Naive thymus-derived CD8-positive, alpha-beta T cell (primary cell): ENCODE measurements at regions not wholly inside any gene's neighbourhood (a gene's known extent, or its start where the extent isn't known, plus 50 kb on each side); places are given as distances from the start of the nearest gene placed in this dataset.

ENCODE experiments used
- ATAC-seq, 2 donors: fragments of 150-1000 bp; cut with Tn5 transposase in 1 of 2; sonication (Bioruptor Pico), chemical (Tn5 transposase) in 1 of 2; 1 replicate in 1 of 2; 2 replicates in 1 of 2; pipeline ENCODE4 v1.10.0; 2021; ENCODE audit warnings: mild to moderate bottlenecking in 2 of 2, moderate library complexity in 2 of 2
- POLR2A ChIA-PET: fragments of 350-600 bp; sonication (Branson Sonifier 250); formaldehyde crosslinking; loops from one replicate; lab custom pipeline; 2021; ENCODE audit warnings: antibody characterized with exemption; lab: Charles Lee
- DNase-seq, 10 donors: peaks; one replicate each; pipeline versions ENCODE4 v3.0.0 to v3.0.0-alpha.2; 2020 to 2022
- H3K27ac Mint-ChIP-seq, 10 donors: one replicate each; pipeline ENCODE4 v1.8.0; 2020 to 2022; ENCODE audit warnings: mild to moderate bottlenecking in 10 of 10, mixed read lengths in 10 of 10, moderate library complexity in 4 of 10, inconsistent platforms in 1 of 10
- H3K27me3 Mint-ChIP-seq, 5 donors: one replicate each; pipeline ENCODE4 v1.8.0; 2021 to 2022; ENCODE audit warnings: mixed read lengths in 5 of 5
- H3K36me3 Mint-ChIP-seq, 3 donors: one replicate each; pipeline ENCODE4 v1.8.0; 2020 to 2022; ENCODE audit warnings: mixed read lengths in 3 of 3, mild to moderate bottlenecking in 2 of 3, inconsistent platforms in 1 of 3
- H3K4me1 Mint-ChIP-seq, 4 donors: one replicate each; pipeline ENCODE4 v1.8.0; 2021 to 2022; ENCODE audit warnings: mixed read lengths in 4 of 4
- H3K4me3 Mint-ChIP-seq, 10 donors: one replicate each; pipeline ENCODE4 v1.8.0; 2020 to 2022; ENCODE audit warnings: mild to moderate bottlenecking in 10 of 10, mixed read lengths in 10 of 10, moderate library complexity in 6 of 10, inconsistent platforms in 1 of 10
- H3K9me3 Mint-ChIP-seq, 9 donors: one replicate each; pipeline ENCODE4 v1.8.0; 2020 to 2022; ENCODE audit warnings: mixed read lengths in 9 of 9, mild to moderate bottlenecking in 3 of 9, inconsistent platforms in 1 of 9, moderate library complexity in 1 of 9

DNA sequence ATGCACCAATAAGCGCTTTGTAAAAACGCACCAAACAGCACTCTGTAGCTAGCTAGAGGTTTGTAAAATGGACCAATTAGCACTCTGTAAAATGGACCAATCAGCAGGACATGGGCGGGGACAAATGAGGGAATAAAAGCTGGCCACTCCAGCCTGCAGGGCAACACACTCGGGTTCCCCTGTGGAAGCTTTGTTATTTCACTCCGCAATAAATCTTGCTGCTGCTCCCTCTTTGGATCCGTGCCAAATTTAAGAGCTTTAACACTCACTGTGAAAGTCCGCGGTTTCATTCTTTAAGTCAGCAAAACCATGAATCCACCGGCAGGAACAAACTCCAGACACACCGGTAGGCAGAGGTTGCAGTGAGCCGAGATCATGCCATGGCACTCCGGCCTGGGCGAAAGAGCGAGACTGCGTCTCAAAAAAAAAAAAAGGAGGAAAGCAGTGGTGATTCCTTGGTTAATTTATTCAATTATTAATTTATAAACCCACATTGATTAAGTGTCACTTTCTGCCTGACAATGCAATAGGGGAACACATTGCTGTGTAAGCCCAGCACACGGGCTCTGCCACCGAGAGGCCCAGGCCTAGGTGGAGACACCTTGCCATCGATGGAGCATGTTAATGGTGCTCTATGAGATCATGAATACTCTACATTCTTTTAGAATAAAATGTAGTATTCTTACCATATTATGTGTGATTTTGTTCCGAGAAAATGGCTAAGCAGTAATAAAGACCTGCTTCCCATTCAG is 687.6 kb upstream of the HS6ST1 start:
- Mint-ChIP-seq H3K9me3 (peaks cover 0 to 2% (median 0%) of the 10 kb centered on the region in 9 donors), H3K36me3 (no peaks in the 10 kb centered on the region), H3K27me3 (peaks cover 0 to 7% (median 0%) of the 10 kb centered on the region in 5 donors), H3K4me1 (peaks cover 0 to 1% (median 0%) of the 10 kb centered on the region in 4 donors), H3K4me3 (no peak overlapping the region), H3K27ac (no peak overlapping the region)
- POLR2A ChIA-PET: no interaction called here
- ATAC-seq (no peak), DNase-seq (no peak)

DNA sequence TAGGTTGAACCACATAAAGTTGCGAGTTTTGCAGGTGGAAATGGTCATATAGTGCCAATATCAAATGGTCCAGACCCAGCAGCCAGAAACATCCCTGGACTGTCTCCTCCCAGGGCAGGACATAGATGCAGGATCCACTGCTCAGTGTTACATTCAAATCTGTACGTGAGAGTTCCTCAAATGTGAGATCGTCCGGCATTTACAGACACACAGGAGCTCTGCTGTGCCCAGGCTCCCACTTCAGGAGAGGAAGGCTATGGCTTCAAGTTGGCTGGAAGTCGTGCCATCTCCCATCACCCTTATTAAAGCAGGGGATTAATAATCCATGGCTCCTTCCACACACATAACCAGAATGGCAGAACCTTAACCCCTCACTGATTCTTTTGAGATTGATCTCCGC is 688.2 kb upstream of the HS6ST1 start:
- Mint-ChIP-seq H3K36me3 (no peaks in the 10 kb centered on the region), H3K27me3 (peaks cover 0 to 7% (median 0%) of the 10 kb centered on the region in 5 donors), H3K4me3 (no peak overlapping the region), H3K27ac (no peak overlapping the region), H3K4me1 (peaks cover 0 to 1% (median 0%) of the 10 kb centered on the region in 4 donors), H3K9me3 (peaks cover 0 to 2% (median 0%) of the 10 kb centered on the region in 9 donors)
- POLR2A ChIA-PET: no interaction called here
- DNase-seq: no peak
- no peak for ATAC-seq

DNA sequence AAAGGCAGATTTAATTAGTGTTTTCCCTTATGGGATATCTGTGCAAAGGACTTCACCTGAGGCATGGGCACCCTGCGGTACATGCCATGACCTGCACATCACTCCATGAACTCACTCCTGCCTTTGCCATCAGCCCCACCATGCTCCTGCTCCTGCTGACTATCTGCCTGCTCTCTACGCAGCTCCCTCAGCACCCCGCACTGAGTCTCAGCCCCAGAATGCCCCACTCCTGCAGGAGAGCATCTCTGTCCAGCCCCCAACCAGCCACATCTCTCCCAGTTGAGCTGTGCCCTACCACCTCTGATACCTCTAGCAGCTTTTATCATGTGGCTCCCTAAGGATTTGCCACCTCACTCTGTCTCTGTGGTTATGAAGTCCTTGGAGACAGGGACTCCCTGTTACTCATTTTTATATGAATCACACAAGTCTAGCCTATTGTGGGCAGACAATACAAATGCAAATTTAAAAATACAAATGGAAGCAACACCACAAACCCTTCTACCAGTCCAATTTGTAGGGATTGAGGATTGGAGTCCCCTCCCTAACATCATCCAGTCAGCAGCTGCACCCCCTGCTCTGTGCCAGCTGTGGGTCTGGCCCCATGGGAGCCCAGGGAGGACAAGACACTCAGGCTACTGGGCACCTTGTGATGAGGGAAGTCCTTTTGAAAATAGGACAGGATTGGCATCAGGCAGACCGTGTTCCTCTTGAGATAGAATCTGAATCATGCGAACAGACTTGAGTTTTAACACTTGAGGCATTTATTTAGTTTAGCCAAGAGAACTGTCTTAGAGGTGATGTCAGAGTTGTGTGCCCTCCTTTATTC is 689.6 kb upstream of the HS6ST1 start:
- ATAC-seq (no peak), DNase-seq (no peak)
- H3K36me3 Mint-ChIP-seq: no peaks in the 10 kb centered on the region
- POLR2A ChIA-PET: no interaction called here
- H3K4me1 Mint-ChIP-seq: peaks cover 0 to 1% (median 0%) of the 10 kb centered on the region in 4 donors
- no peak overlapping the region for H3K27ac Mint-ChIP-seq
- H3K27me3 Mint-ChIP-seq: peaks cover 0 to 7% (median 0%) of the 10 kb centered on the region in 5 donors
- H3K9me3 Mint-ChIP-seq: no peaks in the 10 kb centered on the region
- no peak overlapping the region for H3K4me3 Mint-ChIP-seq

DNA sequence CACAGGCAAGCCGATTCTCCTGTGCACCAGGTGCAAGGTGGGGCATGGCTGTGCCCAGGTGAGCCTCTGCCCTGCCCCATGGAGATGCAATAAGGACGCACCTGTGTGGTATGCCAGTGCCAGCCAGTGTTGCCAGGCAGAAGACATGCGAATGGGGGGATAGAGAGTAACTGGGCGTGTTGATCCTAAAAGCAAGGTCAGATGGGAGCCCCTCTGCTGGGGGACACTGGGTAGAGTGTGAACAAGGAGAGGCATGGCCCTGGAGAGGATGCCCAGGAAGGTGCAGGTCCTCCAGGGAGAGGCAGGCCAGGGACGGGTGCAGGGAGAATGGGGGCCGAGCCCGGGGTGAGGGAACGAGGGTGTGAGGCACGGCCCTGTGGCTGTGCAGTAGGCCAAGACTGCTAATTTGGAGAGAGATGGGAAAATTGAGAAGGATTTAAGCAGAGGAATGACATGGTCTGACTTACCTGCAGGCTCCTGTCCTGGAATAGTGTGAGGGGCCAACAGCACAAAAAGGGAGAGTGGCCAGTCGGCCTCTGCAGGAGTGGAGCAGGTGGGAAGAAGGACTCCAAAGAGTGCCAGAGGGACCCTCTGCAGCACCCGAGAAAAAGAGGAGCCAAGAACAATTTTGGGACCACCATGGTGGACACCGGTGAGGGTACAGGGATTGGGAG is 690.4 kb upstream of the HS6ST1 start:
- Mint-ChIP-seq H3K4me1 (peaks cover 0 to 1% (median 0%) of the 10 kb centered on the region in 4 donors), H3K27ac (no peak overlapping the region), H3K27me3 (peaks cover 0 to 7% (median 0%) of the 10 kb centered on the region in 5 donors), H3K4me3 (no peak overlapping the region), H3K9me3 (no peaks in the 10 kb centered on the region), H3K36me3 (no peaks in the 10 kb centered on the region)
- DNase-seq (no peak), ATAC-seq (no peak)
- POLR2A ChIA-PET: no interaction called here

DNA sequence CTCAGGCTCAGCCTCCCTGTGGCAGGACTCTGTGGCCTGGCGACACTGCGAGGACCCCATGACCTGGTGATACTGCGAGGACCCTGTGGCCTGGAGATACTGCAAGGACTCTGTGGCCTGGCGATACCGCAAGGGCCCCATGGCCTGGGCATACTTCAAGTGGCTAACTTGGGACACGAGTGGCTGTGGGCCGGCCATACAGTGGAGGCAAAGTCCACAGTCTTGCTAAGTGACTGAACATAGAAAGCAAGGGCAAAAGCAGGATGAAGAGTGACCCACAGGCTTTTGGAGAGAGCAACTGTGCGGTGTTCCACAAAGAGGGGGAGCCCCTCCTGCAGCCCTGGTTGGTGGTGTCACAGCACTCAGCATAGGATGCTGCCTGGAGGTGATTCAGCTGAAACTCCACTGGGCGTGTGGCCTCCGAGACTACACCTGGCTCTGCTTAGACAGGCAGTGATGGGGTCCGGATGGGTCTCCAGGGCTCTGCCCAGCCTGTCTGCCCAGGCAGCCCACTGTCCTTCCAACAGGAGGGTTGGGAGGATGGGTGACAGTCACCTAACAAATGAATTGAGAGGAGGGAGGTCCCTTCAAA is 691.0 kb upstream of the HS6ST1 start:
- POLR2A ChIA-PET: no interaction called here
- Mint-ChIP-seq H3K27me3 (peaks cover 0 to 7% (median 0%) of the 10 kb centered on the region in 5 donors), H3K9me3 (no peaks in the 10 kb centered on the region), H3K4me1 (peaks cover 0 to 1% (median 0%) of the 10 kb centered on the region in 4 donors), H3K36me3 (no peaks in the 10 kb centered on the region), H3K4me3 (no peak overlapping the region), H3K27ac (no peak overlapping the region)
- DNase-seq: no peak
- no peak for ATAC-seq

DNA sequence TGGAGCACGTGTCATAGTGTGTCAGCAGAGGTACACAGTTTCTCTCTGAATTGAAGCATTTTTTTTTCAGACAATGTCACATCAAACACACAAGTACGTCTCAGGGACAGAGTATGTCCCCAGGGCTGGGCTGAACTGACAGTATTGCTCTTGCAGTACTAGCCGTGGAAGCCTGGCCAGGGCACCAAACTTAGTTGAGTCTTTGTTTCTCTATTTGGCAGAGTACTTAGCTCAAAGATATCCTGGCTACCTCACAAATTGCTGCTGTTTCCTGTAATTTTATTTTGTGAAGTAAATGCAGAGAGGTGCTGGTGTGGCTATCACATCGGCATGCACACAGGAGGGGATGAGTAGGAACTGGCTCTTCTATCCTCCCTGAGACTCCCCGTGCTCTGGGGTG is 691.6 kb upstream of the HS6ST1 start:
- POLR2A ChIA-PET: no interaction called here

DNA sequence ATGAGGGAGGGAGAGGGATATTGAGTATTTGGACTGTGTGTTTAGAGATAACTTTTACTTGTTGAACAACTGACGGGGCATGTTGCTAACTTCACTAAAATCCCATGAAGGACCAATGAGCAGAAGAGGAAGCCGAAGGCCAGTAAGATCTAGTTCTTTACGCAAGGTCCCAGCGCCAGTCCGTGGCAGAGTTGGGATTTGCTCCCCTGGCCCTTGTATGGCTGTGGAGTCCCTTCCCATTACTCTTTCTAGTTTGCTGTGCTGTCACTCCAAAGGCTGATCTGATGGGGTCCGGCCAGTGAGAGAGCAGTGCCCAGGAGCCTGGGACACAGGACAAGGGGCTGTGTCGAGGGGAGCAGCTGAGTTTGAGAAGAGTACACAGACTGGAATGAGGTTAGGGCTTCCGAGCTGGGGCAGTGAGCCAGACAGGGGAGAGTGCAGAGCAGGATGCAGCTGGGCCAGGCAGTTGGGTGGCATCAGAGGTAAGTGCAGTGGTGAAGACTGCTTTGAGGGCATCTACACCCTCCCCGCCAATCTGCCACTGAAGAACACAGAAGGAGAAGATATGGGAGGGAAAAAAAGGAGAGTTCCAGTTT is 692.9 kb upstream of the HS6ST1 start:
- POLR2A ChIA-PET: interaction anchor here (0.6 kb wide), 1 partner anchor 8 kb away, joined by 6 read pairs; no protein-coding TSS in a partner anchor
- no peaks in the 10 kb centered on the region for H3K36me3 Mint-ChIP-seq

More for the DNA sequence above, 691.6 kb upstream of the HS6ST1 start:
- no peak overlapping the region for H3K27ac Mint-ChIP-seq
- DNase-seq (no peak), ATAC-seq (no peak)
- H3K4me3 Mint-ChIP-seq: no peak overlapping the region
- H3K36me3 Mint-ChIP-seq: no peaks in the 10 kb centered on the region
- H3K27me3 Mint-ChIP-seq: peaks cover 0 to 7% (median 0%) of the 10 kb centered on the region in 5 donors
- no peaks in the 10 kb centered on the region for H3K9me3 Mint-ChIP-seq
- peaks cover 0 to 1% (median 0%) of the 10 kb centered on the region in 4 donors for H3K4me1 Mint-ChIP-seq

DNA sequence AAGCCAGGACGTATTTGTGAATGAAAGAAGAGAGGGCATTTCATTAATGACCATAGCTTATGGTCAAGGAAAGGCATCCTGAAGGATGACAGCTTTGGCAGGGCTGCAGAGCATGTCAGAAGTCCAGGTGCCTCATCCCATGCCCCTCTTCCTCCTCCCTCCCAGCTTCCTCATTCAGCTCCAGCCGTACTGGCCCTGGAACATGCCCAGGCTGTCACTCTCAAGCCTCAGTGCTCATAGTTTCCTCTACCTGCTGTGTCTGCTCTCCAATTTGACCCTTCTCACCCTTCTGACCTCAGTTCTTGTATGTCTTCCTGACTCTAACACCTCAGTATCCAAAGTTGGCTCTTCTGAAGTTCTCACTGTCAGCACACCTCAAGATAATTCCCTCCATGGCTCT is 695.8 kb upstream of the HS6ST1 start:
- no peaks in the 10 kb centered on the region for H3K36me3 Mint-ChIP-seq
- H3K4me1 Mint-ChIP-seq: peaks cover 0 to 1% (median 0%) of the 10 kb centered on the region in 4 donors

More for the DNA sequence above, 692.9 kb upstream of the HS6ST1 start:
- no peak for ATAC-seq
- Mint-ChIP-seq H3K4me1 (peaks cover 0 to 1% (median 0%) of the 10 kb centered on the region in 4 donors), H3K27me3 (peaks cover 0 to 12% (median 0%) of the 10 kb centered on the region in 5 donors), H3K27ac (no peak overlapping the region), H3K4me3 (no peak overlapping the region), H3K9me3 (no peaks in the 10 kb centered on the region)
- no peak for DNase-seq

DNA sequence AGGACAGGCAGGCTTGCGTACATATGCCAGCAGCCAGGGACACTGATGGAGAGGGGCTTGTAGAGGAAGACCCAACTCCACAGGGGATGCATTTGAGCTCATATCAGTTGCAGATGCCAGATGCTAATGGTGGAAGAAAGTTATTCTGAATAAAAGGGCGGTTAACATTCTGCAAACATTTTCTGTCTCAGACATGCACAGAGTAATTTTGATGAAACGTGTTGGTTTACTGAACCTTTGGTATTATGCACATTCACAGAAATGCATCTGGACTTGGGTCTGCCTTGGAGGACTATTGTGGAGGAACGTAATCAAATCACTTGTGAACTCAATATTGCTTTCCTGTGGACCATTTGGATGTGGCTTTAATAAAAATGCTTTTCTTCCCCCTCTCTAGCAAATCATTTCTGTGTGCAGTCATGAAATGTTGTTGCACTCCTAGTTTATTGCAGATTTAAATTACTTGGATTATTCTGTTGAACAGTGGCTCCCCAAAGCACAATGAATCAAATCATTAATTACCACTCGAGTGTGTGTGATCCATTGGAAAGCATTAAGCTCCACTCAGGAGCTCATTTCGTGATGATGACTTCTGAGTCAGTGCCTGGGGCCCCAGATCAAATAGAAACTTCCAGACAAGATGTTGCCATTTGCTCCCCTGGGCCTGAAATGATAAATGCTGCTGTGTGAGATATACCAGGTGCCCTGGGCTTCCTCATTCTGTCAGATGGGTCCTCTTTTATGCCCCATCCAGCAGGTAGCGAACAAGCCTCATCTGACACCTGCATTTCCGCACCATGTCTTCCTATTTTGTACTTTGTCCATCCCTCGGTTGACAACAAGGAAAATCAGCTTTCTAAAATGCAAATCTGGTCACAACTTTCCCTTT is 697.0 kb upstream of the HS6ST1 start:
- DNase-seq (no peak), ATAC-seq (no peak)
- no peak overlapping the region for H3K27ac Mint-ChIP-seq
- H3K4me3 Mint-ChIP-seq: no peak overlapping the region
- H3K27me3 Mint-ChIP-seq: peaks cover 0 to 11% (median 0%) of the 10 kb centered on the region in 5 donors
- no peaks in the 10 kb centered on the region for H3K9me3 Mint-ChIP-seq
- H3K36me3 Mint-ChIP-seq: no peaks in the 10 kb centered on the region
- POLR2A ChIA-PET: no interaction called here
- H3K4me1 Mint-ChIP-seq: peaks cover 0 to 1% (median 0%) of the 10 kb centered on the region in 4 donors

More for the DNA sequence above, 695.8 kb upstream of the HS6ST1 start:
- DNase-seq: no peak
- Mint-ChIP-seq H3K27me3 (peaks cover 0 to 9% (median 0%) of the 10 kb centered on the region in 5 donors), H3K4me3 (no peak overlapping the region), H3K9me3 (no peaks in the 10 kb centered on the region), H3K27ac (no peak overlapping the region)
- no peak for ATAC-seq
- POLR2A ChIA-PET: no interaction called here

DNA sequence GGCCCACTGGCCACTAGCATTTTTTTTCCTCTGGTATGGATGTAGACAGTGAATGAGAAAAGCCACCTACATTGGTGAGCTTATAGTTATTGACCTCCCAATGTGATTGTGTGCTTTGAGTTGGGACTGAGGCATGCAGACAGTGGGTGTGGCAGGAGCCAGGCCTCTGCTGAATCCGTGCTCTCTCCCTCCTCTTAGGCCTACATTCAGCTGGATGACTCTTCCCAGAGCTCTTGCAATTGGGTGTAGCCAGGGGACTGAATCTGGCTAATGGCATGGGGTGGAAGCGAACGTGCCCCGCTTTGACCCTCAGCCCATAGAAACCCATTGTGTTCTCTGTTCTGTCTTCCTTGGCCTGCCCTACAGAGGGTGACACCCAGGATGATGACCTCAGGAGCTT is 698.3 kb upstream of the HS6ST1 start:
- H3K9me3 Mint-ChIP-seq: no peaks in the 10 kb centered on the region
- no peak for DNase-seq
- ATAC-seq: no peak
- no peak overlapping the region for H3K27ac Mint-ChIP-seq
- peaks cover 0 to 11% (median 0%) of the 10 kb centered on the region in 5 donors for H3K27me3 Mint-ChIP-seq
- POLR2A ChIA-PET: no interaction called here
- H3K36me3 Mint-ChIP-seq: no peaks in the 10 kb centered on the region
- no peak overlapping the region for H3K4me3 Mint-ChIP-seq
- H3K4me1 Mint-ChIP-seq: no peaks in the 10 kb centered on the region

DNA sequence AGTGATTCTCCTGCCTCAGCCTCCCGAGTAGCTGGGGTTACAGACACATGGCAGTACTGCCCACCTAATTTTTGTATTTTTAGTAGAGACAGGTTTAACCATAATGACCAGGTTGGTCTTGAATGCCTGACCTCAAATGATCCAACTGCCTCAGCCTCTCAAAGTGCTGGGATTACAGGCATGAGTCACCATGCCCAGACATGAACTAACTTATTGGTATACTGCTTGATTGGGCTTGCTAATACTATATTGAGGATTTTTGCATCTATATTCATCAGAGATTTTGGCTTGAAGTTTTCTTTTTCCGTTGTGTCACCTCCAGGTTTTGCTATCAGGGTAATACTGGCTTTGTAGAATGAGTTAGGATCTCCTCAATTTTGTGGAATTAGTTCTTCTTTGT is 706.1 kb upstream of the HS6ST1 start:
- POLR2A ChIA-PET: no interaction called here
- Mint-ChIP-seq H3K9me3 (peaks cover 0 to 3% (median 0%) of the 10 kb centered on the region in 9 donors), H3K27ac (no peak overlapping the region)

More for the DNA sequence above, 706.1 kb upstream of the HS6ST1 start:
- H3K4me3 Mint-ChIP-seq: no peak overlapping the region
- peaks cover 2 to 25% (median 7%) of the 10 kb centered on the region in 5 donors for H3K27me3 Mint-ChIP-seq
- DNase-seq (no peak), ATAC-seq (no peak)
- H3K36me3 Mint-ChIP-seq: no peaks in the 10 kb centered on the region
- no peaks in the 10 kb centered on the region for H3K4me1 Mint-ChIP-seq
